MV-4-11 (cell line): ENCODE measurements at regions not wholly inside any gene's neighbourhood (a gene's known extent, or its start where the extent isn't known, plus 50 kb on each side); places are given as distances from the start of the nearest gene placed in this dataset.

Experiments used
- DNase-seq: peaks from one replicate; lab custom pipeline; 2025; lab: John Stamatoyannopoulos, UW

GRCh38 chr1:84759756-84760155, 69.5 kb upstream of the SSX2IP start:
- no peak for DNase-seq

- DNase-seq, result peak; percentile 29
Observed at GRCh38 chr1:84758968-84759491, 68.8 kb upstream of the SSX2IP start.

GRCh38 chr1:84758476-84758875, 68.2 kb upstream of the SSX2IP start:
- no peak for DNase-seq

- DNase-seq, result no peak
Observed at GRCh38 chr1:84757301-84757700, 67.0 kb upstream of the SSX2IP start.

GRCh38 chr1:84756455-84757082, 66.3 kb upstream of the SSX2IP start:
- DNase-seq, result no peak

- DNase-seq, result no peak
Observed at GRCh38 chr1:84756001-84756400, 65.7 kb upstream of the SSX2IP start.

- DNase-seq, result no peak
Observed at GRCh38 chr1:84755216-84755615, 65.0 kb upstream of the SSX2IP start.

- no peak for DNase-seq
Observed at GRCh38 chr1:84754386-84754703, 64.1 kb upstream of the SSX2IP start.

- DNase-seq, result peak; percentile 57
Observed at GRCh38 chr1:84753516-84754385, 63.5 kb upstream of the SSX2IP start.

- no peak for DNase-seq
Observed at GRCh38 chr1:84750110-84750730, 60.0 kb upstream of the SSX2IP start.

- DNase-seq, result no peak
Observed at GRCh38 chr1:84749427-84749826, 59.2 kb upstream of the SSX2IP start.

GRCh38 chr1:84748364-84748763, 58.1 kb upstream of the SSX2IP start:
- DNase-seq, result no peak

GRCh38 chr1:84745857-84746256, 55.6 kb upstream of the SSX2IP start:
- no peak for DNase-seq

- no peak for DNase-seq
Observed at GRCh38 chr1:84743896-84744295, 53.6 kb upstream of the SSX2IP start.

GRCh38 chr1:84742653-84743052, 52.4 kb upstream of the SSX2IP start:
- DNase-seq, result no peak

GRCh38 chr1:84740050-84740714, 49.9 kb upstream of the SSX2IP start:
- DNase-seq, result no peak
